Right lobe of liver (tissue), 6 donors: ENCODE measurements at regions not wholly inside any gene's neighbourhood (a gene's known extent, or its start where the extent isn't known, plus 50 kb on each side); places are given as distances from the start of the nearest gene placed in this dataset.

ENCODE experiments used
- ATAC-seq, 4 donors: fragments of 200-7000 bp; cut with Tn5 transposase; one replicate each; pipeline ENCODE4 v1.9.1; 2020; ENCODE audit warnings: mild to moderate bottlenecking in 4 of 4, moderate library complexity in 4 of 4
- DNase-seq, 3 donors: peaks; one replicate each; pipeline ENCODE4 v3.0.0-alpha.2; 2020
- H3K27ac ChIP-seq, 3 donors: fragments of 200-600 bp; one replicate each; pipeline ENCODE4 v1.8.0; 2022
- H3K27me3 ChIP-seq, 2 donors: fragments of 200-600 bp; one replicate each; pipeline ENCODE4 v1.8.0; 2022
- H3K36me3 ChIP-seq, 4 donors: fragments of 200-600 bp; sonication (generic) in 1 of 4; one replicate each; pipeline versions ENCODE4 v1.5.1 to v1.8.0; 2017 to 2022; ENCODE audit warnings: control low read depth in 1 of 4
- H3K4me1 ChIP-seq, 4 donors: fragments of 200-600 bp; sonication (generic) in 1 of 4; one replicate each; pipeline versions ENCODE4 v1.5.1 to v1.8.0; 2017 to 2022; ENCODE audit warnings: control low read depth in 1 of 4
- H3K4me3 ChIP-seq, 3 donors: fragments of 200-600 bp; one replicate each; pipeline ENCODE4 v1.8.0; 2022
- H3K9me3 ChIP-seq, 4 donors: fragments of 200-600 bp; sonication (generic) in 1 of 4; one replicate each; pipeline versions ENCODE4 v1.5.1 to v1.8.0; 2017 to 2022; ENCODE audit warnings: control low read depth in 1 of 4
- POLR2A ChIP-seq: fragments of 450-650 bp; IDR thresholded peaks from one replicate; pipeline ENCODE4 v1.6.1; 2017; ENCODE audit warnings: antibody characterized with exemption, mild to moderate bottlenecking
- WGBS: methylation state at CpG from one replicate; pipeline ENCODE4 v1.1.6; 2018; ENCODE audit warnings: low coverage, low lambda C conversion rate; ENCODE audit not compliant: insufficient coverage; ENCODE audit errors: missing lambda C conversion rate; 5-methylcytosine and 5-hydroxymethylcytosine counted together
- intact Hi-C, 2 donors: fragments of 100-400 bp; cut with DNase I; formaldehyde crosslinking; loops; one replicate each; pipeline versions ENCODE4 v1.11.2 to v1.14.1; 2022
- TF ChIP-seq, protein P1 (sequence below), 4 donors: fragments of 200-600 bp in 3 of 4; fragments of 450-650 bp in 1 of 4; IDR thresholded peaks; one replicate each; pipeline versions ENCODE4 v1.5.1 to v1.8.0; 2016 to 2022; ENCODE audit warnings: antibody characterized with exemption in 4 of 4, mild to moderate bottlenecking in 2 of 4
- donor health status: DM: no; HTN: yes; CAD: no.
- donor health status: DM: no; HTN: no; CAD: no.
- donor health status: DM: no; HTN: no; CAD: no.
- donor health status: DM: no; HTN: yes; CAD: no.
- donor health status: DM: no; HTN: yes; CAD: no.

DNA sequence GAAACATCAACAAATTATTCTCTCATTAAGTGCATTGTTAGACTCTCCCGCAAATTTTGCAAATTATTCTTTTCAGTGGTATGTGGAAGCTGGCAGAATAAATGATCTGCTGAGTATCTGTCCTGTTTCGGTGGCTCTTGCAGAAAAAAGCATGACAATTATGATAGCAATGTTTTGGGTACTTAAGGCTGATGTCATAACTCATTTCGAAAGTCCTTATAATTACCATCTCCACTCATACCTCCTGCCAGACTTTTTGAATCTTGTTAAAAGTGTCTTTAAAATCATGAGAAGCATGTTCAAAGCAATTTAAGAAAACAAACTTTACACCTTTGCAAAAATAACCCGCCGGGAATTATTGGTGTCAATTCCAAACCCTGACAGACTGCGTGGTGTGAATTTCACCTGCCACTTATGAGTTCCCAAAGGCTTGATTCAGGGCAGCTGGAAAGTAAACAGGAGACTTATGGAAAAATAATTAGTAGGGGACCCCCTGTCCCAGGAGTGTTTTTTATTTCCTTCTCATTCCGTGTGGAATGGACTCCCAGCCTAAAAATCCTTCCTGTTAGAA is 87.6 kb upstream of the E2F3 start:
- Histone ChIP-seq H3K27me3 (no peaks in the 10 kb centered on the region), H3K4me1 (no peaks in the 10 kb centered on the region), H3K27ac (no peak overlapping the region), H3K9me3 (no peaks in the 10 kb centered on the region), H3K4me3 (no peak overlapping the region), H3K36me3 (no peaks in the 10 kb centered on the region)
- ATAC-seq (no peak), DNase-seq (no peak)
- TF ChIP-seq, protein P1, sequence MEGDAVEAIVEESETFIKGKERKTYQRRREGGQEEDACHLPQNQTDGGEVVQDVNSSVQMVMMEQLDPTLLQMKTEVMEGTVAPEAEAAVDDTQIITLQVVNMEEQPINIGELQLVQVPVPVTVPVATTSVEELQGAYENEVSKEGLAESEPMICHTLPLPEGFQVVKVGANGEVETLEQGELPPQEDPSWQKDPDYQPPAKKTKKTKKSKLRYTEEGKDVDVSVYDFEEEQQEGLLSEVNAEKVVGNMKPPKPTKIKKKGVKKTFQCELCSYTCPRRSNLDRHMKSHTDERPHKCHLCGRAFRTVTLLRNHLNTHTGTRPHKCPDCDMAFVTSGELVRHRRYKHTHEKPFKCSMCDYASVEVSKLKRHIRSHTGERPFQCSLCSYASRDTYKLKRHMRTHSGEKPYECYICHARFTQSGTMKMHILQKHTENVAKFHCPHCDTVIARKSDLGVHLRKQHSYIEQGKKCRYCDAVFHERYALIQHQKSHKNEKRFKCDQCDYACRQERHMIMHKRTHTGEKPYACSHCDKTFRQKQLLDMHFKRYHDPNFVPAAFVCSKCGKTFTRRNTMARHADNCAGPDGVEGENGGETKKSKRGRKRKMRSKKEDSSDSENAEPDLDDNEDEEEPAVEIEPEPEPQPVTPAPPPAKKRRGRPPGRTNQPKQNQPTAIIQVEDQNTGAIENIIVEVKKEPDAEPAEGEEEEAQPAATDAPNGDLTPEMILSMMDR (IDR thresholded peaks at IDR 0.05), result no peak
- TF ChIP-seq POLR2A, result no peak
- intact Hi-C loops, result no loop called here
- WGBS, result 56% methylated on average over 7 of the region's 7 CpGs

DNA sequence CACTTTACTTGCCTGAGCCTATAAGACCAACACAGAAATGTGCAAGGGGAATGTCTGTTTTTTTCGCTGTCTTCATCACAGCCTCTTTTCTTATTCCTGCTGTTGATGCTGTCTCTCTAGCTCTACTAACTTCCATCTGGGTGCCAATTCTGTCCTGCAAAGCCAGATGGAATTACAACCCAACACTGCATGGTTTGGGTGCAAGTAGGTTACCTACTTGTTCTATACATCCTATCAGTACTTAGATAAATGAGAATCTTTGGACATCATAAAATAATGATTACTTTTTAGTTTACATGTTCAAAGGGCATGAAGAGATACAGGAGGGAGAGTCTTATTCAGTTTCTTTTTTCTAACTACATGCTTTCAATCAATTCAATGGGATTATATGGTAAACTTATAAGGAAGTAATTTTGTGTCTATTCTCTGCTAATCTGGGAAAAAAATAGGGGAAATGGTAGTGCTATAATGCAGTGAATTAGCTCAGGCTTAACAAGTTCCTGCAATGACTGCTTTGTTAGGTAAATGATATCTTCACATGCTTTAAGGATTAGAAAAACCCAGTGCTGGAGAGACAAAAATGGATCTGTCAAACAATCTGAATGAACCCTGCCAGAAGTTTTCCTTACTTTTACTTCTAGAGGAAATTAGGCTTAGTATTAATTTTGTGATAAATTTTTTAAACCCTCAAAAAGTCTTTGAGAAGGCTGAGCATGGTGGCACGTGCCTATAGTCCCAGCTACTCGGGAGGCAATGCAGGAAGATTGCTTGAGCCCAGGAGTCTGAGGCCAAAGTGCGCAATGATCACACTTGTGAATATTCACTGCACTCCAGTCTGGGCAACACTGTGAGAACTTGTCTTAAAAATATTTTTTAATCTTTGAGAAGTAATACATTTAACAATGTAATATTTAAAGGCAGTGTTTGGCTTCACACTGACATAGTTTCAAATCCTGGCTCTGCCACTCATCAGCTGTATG is 86.5 kb upstream of the E2F3 start:
- H3K27ac ChIP-seq, result no peak overlapping the region
- whole genome bisulfite sequencing, result 68% methylated on average over 4 of the region's 4 CpGs
- TF ChIP-seq POLR2A, result no peak
- TF ChIP-seq, protein P1 (IDR thresholded peaks at IDR 0.05), result no peak

GRCh38 chr6:20317430-20317829 is 84.2 kb upstream of the E2F3 start:
- 80% methylated on average over 5 of the region's 5 CpGs for WGBS
- H3K27ac ChIP-seq, result no peak overlapping the region
- H3K9me3 ChIP-seq, result no peaks in the 10 kb centered on the region
- H3K36me3 ChIP-seq, result no peaks in the 10 kb centered on the region
- no peaks in the 10 kb centered on the region for H3K4me1 ChIP-seq
- DNase-seq (no peak), ATAC-seq (no peak)
- TF ChIP-seq POLR2A, result no peak
- TF ChIP-seq, protein P1 (IDR thresholded peaks at IDR 0.05), result no peak
- H3K27me3 ChIP-seq, result no peaks in the 10 kb centered on the region
- intact Hi-C loops, result no loop called here
- H3K4me3 ChIP-seq, result no peak overlapping the region

More for the DNA sequence above, 86.5 kb upstream of the E2F3 start:
- Histone ChIP-seq H3K4me3 (no peak overlapping the region), H3K9me3 (no peaks in the 10 kb centered on the region), H3K4me1 (no peaks in the 10 kb centered on the region), H3K27me3 (no peaks in the 10 kb centered on the region), H3K36me3 (no peaks in the 10 kb centered on the region)
- no peak for ATAC-seq
- intact Hi-C loops, result no loop called here
- DNase-seq, result no peak

DNA sequence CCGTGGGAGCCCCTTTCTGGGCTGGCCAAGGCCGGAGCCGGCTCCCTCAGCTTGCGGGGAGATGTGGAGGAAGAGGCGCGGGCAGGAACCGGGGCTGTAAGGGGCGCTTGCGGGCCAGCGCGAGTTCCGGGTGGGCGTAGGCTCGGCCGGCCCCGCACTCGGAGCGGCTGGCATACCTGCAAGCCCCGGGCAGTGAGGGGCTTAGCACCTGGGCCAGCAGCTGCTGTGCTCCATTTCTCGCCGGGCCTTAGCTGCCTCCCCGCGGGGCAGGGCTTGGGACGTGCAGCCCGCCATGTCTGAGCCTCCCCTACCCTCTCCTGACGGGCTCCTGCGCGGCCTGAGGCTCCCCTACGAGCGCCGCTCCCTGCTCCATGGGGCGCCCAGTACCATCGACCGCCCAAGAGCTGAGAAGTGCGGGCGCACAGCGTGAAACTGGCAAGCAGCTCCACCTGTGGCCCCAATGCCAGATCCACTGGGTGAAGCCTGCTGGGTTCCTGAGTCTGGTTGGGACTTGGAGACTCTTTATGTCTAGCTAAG is 82.8 kb upstream of the E2F3 start:
- 98% methylated on average over 11 of the region's 37 CpGs for WGBS
- H3K27ac ChIP-seq, result no peak overlapping the region
- no peaks in the 10 kb centered on the region for H3K27me3 ChIP-seq
- H3K4me3 ChIP-seq, result no peak overlapping the region
- no peaks in the 10 kb centered on the region for H3K36me3 ChIP-seq
- intact Hi-C loops, result no loop called here
- no peaks in the 10 kb centered on the region for H3K4me1 ChIP-seq
- no peak for ATAC-seq
- no peaks in the 10 kb centered on the region for H3K9me3 ChIP-seq
- no peak for TF ChIP-seq POLR2A
- TF ChIP-seq, protein P1 (IDR thresholded peaks at IDR 0.05), result no peak
- no peak for DNase-seq
